ENCODE measurements at regions not wholly inside any gene's neighbourhood (a gene's known extent, or its start where the extent isn't known, plus 50 kb on each side); places are given as distances from the start of the nearest gene placed in this dataset.

GRCh38 chr6:51464956-51465355 is 622.5 kb downstream of the PKHD1 start:
- H3K9me3 ChIP-seq (ENCODE audit: control insufficient read depth in 1 of 2, insufficient read depth in 1 of 2, low read length in 2 of 2): no peaks in the 10 kb centered on the region
- Mint-ChIP-seq H3K27ac (no peak overlapping the region), H3K4me1 (ENCODE audit: low read depth) (no peaks in the 10 kb centered on the region), H3K27me3 (no peaks in the 10 kb centered on the region), H3K36me3 (ENCODE audit: low read depth) (no peaks in the 10 kb centered on the region), H3K9me3 (peaks cover 11% of the 10 kb centered on the region), H3K4me3 (no peak overlapping the region)
- no peaks in the 10 kb centered on the region for H3K4me1 ChIP-seq (ENCODE audit: insufficient read depth, low read length)
- H3K36me3 ChIP-seq (ENCODE audit: insufficient read depth, low read length): no peaks in the 10 kb centered on the region
- no peak for DNase-seq
- no peak overlapping the region for H3K4me3 ChIP-seq (ENCODE audit: low read length)
- ChIA-PET CTCF (no interaction called here), POLR2A (no interaction called here)
- intact Hi-C loops (cut with DNase I, micrococcal nuclease): no loop called here
- H3K27ac ChIP-seq (ENCODE audit: low read depth in 1 of 2, low read length in 2 of 2): no peak overlapping the region
- no peak for TF ChIP-seq CTCF (IDR thresholded peaks at IDR 0.05)
- no peaks in the 10 kb centered on the region for H3K27me3 ChIP-seq (ENCODE audit: control insufficient read depth in 1 of 2, insufficient read depth in 2 of 2, low read length in 2 of 2)
- ATAC-seq (ENCODE audit: poor library complexity): no peak

- Mint-ChIP-seq H3K4me3 (no peak overlapping the region), H3K36me3 (ENCODE audit: low read depth) (no peaks in the 10 kb centered on the region), H3K27ac (no peak overlapping the region), H3K4me1 (ENCODE audit: low read depth) (no peaks in the 10 kb centered on the region), H3K27me3 (no peaks in the 10 kb centered on the region), H3K9me3 (peaks cover 13% of the 10 kb centered on the region)
- Histone ChIP-seq H3K27me3 (ENCODE audit: control insufficient read depth in 1 of 2, insufficient read depth in 2 of 2, low read length in 2 of 2) (no peaks in the 10 kb centered on the region), H3K27ac (ENCODE audit: low read depth in 1 of 2, low read length in 2 of 2) (no peak overlapping the region), H3K9me3 (ENCODE audit: control insufficient read depth in 1 of 2, insufficient read depth in 1 of 2, low read length in 2 of 2) (no peaks in the 10 kb centered on the region), H3K4me3 (ENCODE audit: low read length) (no peak overlapping the region), H3K36me3 (ENCODE audit: insufficient read depth, low read length) (no peaks in the 10 kb centered on the region), H3K4me1 (ENCODE audit: insufficient read depth, low read length) (no peaks in the 10 kb centered on the region)
- CTCF ChIA-PET: no interaction called here
- POLR2A ChIA-PET: no interaction called here
- DNase-seq (no peak), ATAC-seq (ENCODE audit: poor library complexity) (no peak)
- no peak for TF ChIP-seq CTCF (IDR thresholded peaks at IDR 0.05)
- intact Hi-C loops (cut with DNase I, micrococcal nuclease): no loop called here
Measured at GRCh38 chr6:51466427-51466826, 621.0 kb downstream of the PKHD1 start.

- peaks cover 9% of the 10 kb centered on the region for H3K9me3 Mint-ChIP-seq
- no peaks in the 10 kb centered on the region for H3K27me3 ChIP-seq (ENCODE audit: control insufficient read depth in 1 of 2, insufficient read depth in 2 of 2, low read length in 2 of 2)
- CTCF ChIA-PET: no interaction called here
- H3K4me3 Mint-ChIP-seq: no peak overlapping the region
- H3K27ac ChIP-seq (ENCODE audit: low read depth in 1 of 2, low read length in 2 of 2): no peak overlapping the region
- no peak for TF ChIP-seq CTCF (IDR thresholded peaks at IDR 0.05)
- no peaks in the 10 kb centered on the region for H3K36me3 Mint-ChIP-seq (ENCODE audit: low read depth)
- H3K4me3 ChIP-seq (ENCODE audit: low read length): no peak overlapping the region
- no peak for ATAC-seq (ENCODE audit: poor library complexity)
- H3K4me1 Mint-ChIP-seq (ENCODE audit: low read depth): no peaks in the 10 kb centered on the region
- POLR2A ChIA-PET: no interaction called here
- H3K4me1 ChIP-seq (ENCODE audit: insufficient read depth, low read length): no peaks in the 10 kb centered on the region
- H3K27ac Mint-ChIP-seq: no peak overlapping the region
- no peak for DNase-seq
- no peaks in the 10 kb centered on the region for H3K9me3 ChIP-seq (ENCODE audit: control insufficient read depth in 1 of 2, insufficient read depth in 1 of 2, low read length in 2 of 2)
- intact Hi-C loops (cut with DNase I, micrococcal nuclease): no loop called here
- H3K27me3 Mint-ChIP-seq: no peaks in the 10 kb centered on the region
- no peaks in the 10 kb centered on the region for H3K36me3 ChIP-seq (ENCODE audit: insufficient read depth, low read length)
Measured at GRCh38 chr6:51467231-51467952, 620.0 kb downstream of the PKHD1 start.

Data from CD4-positive, alpha-beta T cell (primary cell).